ENCODE measurements at regions not wholly inside any gene's neighbourhood (a gene's known extent, or its start where the extent isn't known, plus 50 kb on each side); places are given as distances from the start of the nearest gene placed in this dataset.

DNA sequence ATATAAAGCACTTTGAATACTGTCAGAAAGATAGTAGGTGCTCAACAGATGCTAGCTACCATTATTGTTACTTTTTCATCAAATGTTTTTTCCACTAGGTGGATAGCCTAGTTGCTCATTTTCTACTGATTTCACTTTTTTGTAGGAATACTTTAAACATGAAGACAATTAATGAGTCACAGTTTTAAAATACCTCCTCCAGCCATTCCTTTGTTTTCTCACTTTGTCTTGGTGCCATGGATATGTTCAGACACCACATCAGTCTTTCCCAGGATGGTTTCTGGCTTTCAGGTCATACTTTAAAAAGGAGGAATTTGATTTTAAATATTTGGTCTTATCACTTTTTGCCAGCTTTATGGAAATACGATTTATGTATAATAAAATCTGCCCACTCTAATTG, 147.1 kb upstream of the MGMT start (continued):
- TF ChIP-seq, protein P1, sequence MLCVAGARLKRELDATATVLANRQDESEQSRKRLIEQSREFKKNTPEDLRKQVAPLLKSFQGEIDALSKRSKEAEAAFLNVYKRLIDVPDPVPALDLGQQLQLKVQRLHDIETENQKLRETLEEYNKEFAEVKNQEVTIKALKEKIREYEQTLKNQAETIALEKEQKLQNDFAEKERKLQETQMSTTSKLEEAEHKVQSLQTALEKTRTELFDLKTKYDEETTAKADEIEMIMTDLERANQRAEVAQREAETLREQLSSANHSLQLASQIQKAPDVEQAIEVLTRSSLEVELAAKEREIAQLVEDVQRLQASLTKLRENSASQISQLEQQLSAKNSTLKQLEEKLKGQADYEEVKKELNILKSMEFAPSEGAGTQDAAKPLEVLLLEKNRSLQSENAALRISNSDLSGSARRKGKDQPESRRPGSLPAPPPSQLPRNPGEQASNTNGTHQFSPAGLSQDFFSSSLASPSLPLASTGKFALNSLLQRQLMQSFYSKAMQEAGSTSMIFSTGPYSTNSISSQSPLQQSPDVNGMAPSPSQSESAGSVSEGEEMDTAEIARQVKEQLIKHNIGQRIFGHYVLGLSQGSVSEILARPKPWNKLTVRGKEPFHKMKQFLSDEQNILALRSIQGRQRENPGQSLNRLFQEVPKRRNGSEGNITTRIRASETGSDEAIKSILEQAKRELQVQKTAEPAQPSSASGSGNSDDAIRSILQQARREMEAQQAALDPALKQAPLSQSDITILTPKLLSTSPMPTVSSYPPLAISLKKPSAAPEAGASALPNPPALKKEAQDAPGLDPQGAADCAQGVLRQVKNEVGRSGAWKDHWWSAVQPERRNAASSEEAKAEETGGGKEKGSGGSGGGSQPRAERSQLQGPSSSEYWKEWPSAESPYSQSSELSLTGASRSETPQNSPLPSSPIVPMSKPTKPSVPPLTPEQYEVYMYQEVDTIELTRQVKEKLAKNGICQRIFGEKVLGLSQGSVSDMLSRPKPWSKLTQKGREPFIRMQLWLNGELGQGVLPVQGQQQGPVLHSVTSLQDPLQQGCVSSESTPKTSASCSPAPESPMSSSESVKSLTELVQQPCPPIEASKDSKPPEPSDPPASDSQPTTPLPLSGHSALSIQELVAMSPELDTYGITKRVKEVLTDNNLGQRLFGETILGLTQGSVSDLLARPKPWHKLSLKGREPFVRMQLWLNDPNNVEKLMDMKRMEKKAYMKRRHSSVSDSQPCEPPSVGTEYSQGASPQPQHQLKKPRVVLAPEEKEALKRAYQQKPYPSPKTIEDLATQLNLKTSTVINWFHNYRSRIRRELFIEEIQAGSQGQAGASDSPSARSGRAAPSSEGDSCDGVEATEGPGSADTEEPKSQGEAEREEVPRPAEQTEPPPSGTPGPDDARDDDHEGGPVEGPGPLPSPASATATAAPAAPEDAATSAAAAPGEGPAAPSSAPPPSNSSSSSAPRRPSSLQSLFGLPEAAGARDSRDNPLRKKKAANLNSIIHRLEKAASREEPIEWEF (CRISPR knock-in tag; IDR thresholded peaks at IDR 0.05) = no peak
- TF ChIP-seq, protein P2, sequence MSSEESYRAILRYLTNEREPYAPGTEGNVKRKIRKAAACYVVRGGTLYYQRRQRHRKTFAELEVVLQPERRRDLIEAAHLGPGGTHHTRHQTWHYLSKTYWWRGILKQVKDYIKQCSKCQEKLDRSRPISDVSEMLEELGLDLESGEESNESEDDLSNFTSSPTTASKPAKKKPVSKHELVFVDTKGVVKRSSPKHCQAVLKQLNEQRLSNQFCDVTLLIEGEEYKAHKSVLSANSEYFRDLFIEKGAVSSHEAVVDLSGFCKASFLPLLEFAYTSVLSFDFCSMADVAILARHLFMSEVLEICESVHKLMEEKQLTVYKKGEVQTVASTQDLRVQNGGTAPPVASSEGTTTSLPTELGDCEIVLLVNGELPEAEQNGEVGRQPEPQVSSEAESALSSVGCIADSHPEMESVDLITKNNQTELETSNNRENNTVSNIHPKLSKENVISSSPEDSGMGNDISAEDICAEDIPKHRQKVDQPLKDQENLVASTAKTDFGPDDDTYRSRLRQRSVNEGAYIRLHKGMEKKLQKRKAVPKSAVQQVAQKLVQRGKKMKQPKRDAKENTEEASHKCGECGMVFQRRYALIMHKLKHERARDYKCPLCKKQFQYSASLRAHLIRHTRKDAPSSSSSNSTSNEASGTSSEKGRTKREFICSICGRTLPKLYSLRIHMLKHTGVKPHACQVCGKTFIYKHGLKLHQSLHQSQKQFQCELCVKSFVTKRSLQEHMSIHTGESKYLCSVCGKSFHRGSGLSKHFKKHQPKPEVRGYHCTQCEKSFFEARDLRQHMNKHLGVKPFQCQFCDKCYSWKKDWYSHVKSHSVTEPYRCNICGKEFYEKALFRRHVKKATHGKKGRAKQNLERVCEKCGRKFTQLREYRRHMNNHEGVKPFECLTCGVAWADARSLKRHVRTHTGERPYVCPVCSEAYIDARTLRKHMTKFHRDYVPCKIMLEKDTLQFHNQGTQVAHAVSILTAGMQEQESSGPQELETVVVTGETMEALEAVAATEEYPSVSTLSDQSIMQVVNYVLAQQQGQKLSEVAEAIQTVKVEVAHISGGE (CRISPR knock-in tag; IDR thresholded peaks at IDR 0.05) = no peak
- no peak for TF ChIP-seq ZNF165 (CRISPR knock-in tag; IDR thresholded peaks at IDR 0.05; ENCODE audit: borderline replicate concordance)
- TF ChIP-seq NCOA6 (IDR thresholded peaks at IDR 0.05) = no peak

All from K562 (cell line).